ENCODE measurements at regions not wholly inside any gene's neighbourhood (a gene's known extent, or its start where the extent isn't known, plus 50 kb on each side); places are given as distances from the start of the nearest gene placed in this dataset.

DNA sequence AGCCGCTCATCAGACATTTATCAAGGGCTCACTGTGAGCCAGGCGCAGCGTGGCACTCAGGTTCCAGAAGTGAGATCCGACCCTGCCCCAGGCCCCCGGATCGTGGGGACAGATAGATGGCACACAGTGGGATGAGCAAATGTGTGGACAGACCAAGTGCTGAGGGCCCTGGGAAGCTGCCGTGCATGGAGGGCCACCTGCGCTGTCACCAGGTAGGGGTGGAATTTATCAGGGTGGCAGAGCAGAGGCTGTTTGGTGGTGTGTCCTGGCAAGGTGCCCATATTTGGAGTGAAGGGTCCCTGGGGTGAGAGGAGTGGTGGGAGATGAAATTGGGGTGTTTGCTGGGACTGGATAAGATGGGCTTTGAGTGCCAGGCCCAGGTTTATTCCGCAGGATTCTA, 92.8 kb upstream of the HS6ST1 start:
- peak in 3 of 6 donors; percentile 3 to 35 (median 11) for DNase-seq
- H3K4me1 ChIP-seq: peaks cover 0 to 11% (median 5%) of the 10 kb centered on the region in 3 donors
- ATAC-seq: no peak
- H3K4me3 ChIP-seq: no peak overlapping the region
- TF ChIP-seq CTCF (IDR thresholded peaks at IDR 0.05): no peak
- no peaks in the 10 kb centered on the region for H3K9me3 ChIP-seq
- intact Hi-C loops (cut with DNase I): no loop called here
- no peak for FAIRE-seq
- no peaks in the 10 kb centered on the region for H3K36me3 ChIP-seq
- WGBS, 2 donors: 86 to 92% methylated on average over 9 of the region's 9 CpGs
- H3K27me3 ChIP-seq: no peaks in the 10 kb centered on the region
- H3K27ac ChIP-seq: no peak overlapping the region

- FAIRE-seq: no peak
- H3K9me3 ChIP-seq: no peaks in the 10 kb centered on the region
- H3K4me3 ChIP-seq: no peak overlapping the region
- H3K4me1 ChIP-seq: peaks cover 0 to 11% (median 5%) of the 10 kb centered on the region in 3 donors
- no peaks in the 10 kb centered on the region for H3K27me3 ChIP-seq
- WGBS, 2 donors: 90 to 97% methylated on average over 7 of the region's 7 CpGs
- no peak for ATAC-seq
- intact Hi-C loops (cut with DNase I): no loop called here
- no peaks in the 10 kb centered on the region for H3K36me3 ChIP-seq
- H3K27ac ChIP-seq: no peak overlapping the region
- DNase-seq: peak in 3 of 6 donors; percentile 6 to 37 (median 8)
- TF ChIP-seq CTCF (IDR thresholded peaks at IDR 0.05): no peak
Measured at GRCh38 chr2:128412181-128412871, 93.7 kb upstream of the HS6ST1 start.

GRCh38 chr2:128413014-128413717, 94.5 kb upstream of the HS6ST1 start:
- Histone ChIP-seq H3K4me1 (peaks cover 0 to 11% (median 5%) of the 10 kb centered on the region in 3 donors), H3K9me3 (no peaks in the 10 kb centered on the region), H3K27ac (no peak overlapping the region), H3K27me3 (no peaks in the 10 kb centered on the region), H3K4me3 (no peak overlapping the region), H3K36me3 (no peaks in the 10 kb centered on the region)
- intact Hi-C loops (cut with DNase I): no loop called here
- ATAC-seq: no peak
- no peak for TF ChIP-seq CTCF (IDR thresholded peaks at IDR 0.05)
- DNase-seq: peak in 2 of 6 donors; percentile 8 to 28
- 85 to 90% methylated on average over 10 of the region's 10 CpGs for WGBS, 2 donors
- FAIRE-seq: no peak

- peaks cover 0 to 11% (median 5%) of the 10 kb centered on the region in 3 donors for H3K4me1 ChIP-seq
- H3K36me3 ChIP-seq: no peaks in the 10 kb centered on the region
- peak in 3 of 6 donors; percentile 6 to 23 (median 17) for DNase-seq
- H3K4me3 ChIP-seq: no peak overlapping the region
- no peak overlapping the region for H3K27ac ChIP-seq
- no peak for TF ChIP-seq CTCF (IDR thresholded peaks at IDR 0.05)
- 9 to 15% methylated on average over 5 of the region's 5 CpGs for WGBS, 2 donors
- peak; percentile 17 to 71 (median 40) for ATAC-seq
- intact Hi-C loops (cut with DNase I): no loop called here
- FAIRE-seq: no peak
- H3K27me3 ChIP-seq: no peaks in the 10 kb centered on the region
- no peaks in the 10 kb centered on the region for H3K9me3 ChIP-seq
Measured at GRCh38 chr2:128413718-128414341, 95.2 kb upstream of the HS6ST1 start.

Measured in pancreas (tissue), 10 donors.